HCT116 (cell line): ENCODE measurements at regions not wholly inside any gene's neighbourhood (a gene's known extent, or its start where the extent isn't known, plus 50 kb on each side); places are given as distances from the start of the nearest gene placed in this dataset.

Experiments used
- ATAC-seq: fragments of 200-7000 bp; cut with Tn5 transposase; 2 replicates; pipeline ENCODE4 v1.9.1; 2020; ENCODE audit warnings: mild to moderate bottlenecking, moderate library complexity
- BruUV-seq: library from RNA; stranded (reverse); fragments of 400-500 nt; replicated peaks from 2 replicates; lab custom pipeline; 2021; lab: Mats Ljungman, UMichigan
- CTCF ChIA-PET: fragments of 300-600 bp; sonication (Branson Sonifier 250); formaldehyde crosslinking; loops from one replicate; lab custom pipeline; 2021; ENCODE audit warnings: antibody characterized with exemption; lab: Charles Lee
- POLR2A ChIA-PET: fragments of 300-600, 350-600 bp; sonication (Branson Sonifier 250); formaldehyde crosslinking; loops from one replicate; lab custom pipeline; 2021; ENCODE audit warnings: antibody characterized with exemption; lab: Charles Lee
- RAD21 ChIA-PET, 2 experiments: fragments of 300-600 bp; sonication (Branson Sonifier 250); formaldehyde crosslinking; loops; one replicate each; lab custom pipeline; 2023; ENCODE audit warnings: low total read pairs in 2 of 2; ENCODE audit not compliant: uncharacterized antibody in 2 of 2, unreplicated experiment in 2 of 2, low non-redundant PET in 1 of 2; lab: Charles Lee
- DNase-seq: peaks from one replicate; pipeline ENCODE4 v3.0.0-alpha.2; 2010; ENCODE audit warnings: low read depth, low spot score
- H2AFZ ChIP-seq: fragments of 200-600 bp; shearing (Covaris generic), sonication (generic); 2 replicates; pipeline ENCODE4 v1.6.1; 2017; ENCODE audit warnings: low read depth, mixed run types, mixed read lengths, antibody characterized with exemption, low read length; ENCODE audit not compliant: poor library complexity, severe bottlenecking
- H3K27ac ChIP-seq: 2 replicates; pipeline ENCODE4 v1.5.1; 2012; ENCODE audit warnings: low read depth, low read length
- H3K27me3 ChIP-seq: fragments of 200-600 bp; sonication (generic); 2 replicates; pipeline ENCODE4 v1.6.1; 2016; ENCODE audit warnings: mixed run types, low read length, mixed read lengths; ENCODE audit not compliant: insufficient read depth
- H3K36me3 ChIP-seq, 2 experiments: fragments of 200-500 bp in 1 of 2; fragments of 200-600 bp in 1 of 2; sonication (Bioruptor generic) in 1 of 2; sonication (generic) in 1 of 2; 2 replicates each; pipeline versions ENCODE4 v1.5.1 to v1.6.1; 2014 to 2016; ENCODE audit warnings: low read length in 2 of 2, inconsistent platforms in 1 of 2, mixed read lengths in 1 of 2, mixed run types in 1 of 2; ENCODE audit not compliant: insufficient read depth in 2 of 2, control insufficient read depth in 1 of 2
- H3K4me1 ChIP-seq, 2 experiments: fragments of 200-600 bp in 1 of 2; sonication (generic) in 1 of 2; 2 replicates each; pipeline versions ENCODE4 v1.5.1 to v1.6.1; 2012 to 2017; ENCODE audit warnings: low read length in 2 of 2, inconsistent platforms in 1 of 2, mild to moderate bottlenecking in 1 of 2, mixed read lengths in 1 of 2, mixed run types in 1 of 2, moderate library complexity in 1 of 2; ENCODE audit not compliant: insufficient read depth in 2 of 2, control insufficient read depth in 1 of 2
- H3K4me2 ChIP-seq: fragments of 200-600 bp; sonication (generic); 2 replicates; pipeline ENCODE4 v1.6.1; 2017; ENCODE audit warnings: mixed run types, low read length, mixed read lengths
- H3K4me3 ChIP-seq, 2 experiments: fragments of 200-600 bp in 1 of 2; sonication (generic) in 1 of 2; replicated peaks in 1 of 2; 2 replicates each; pipeline ENCODE4 v1.5.1; 2011 to 2016; ENCODE audit warnings: low read length in 2 of 2, control low read depth in 1 of 2, low read depth in 1 of 2, mild to moderate bottlenecking in 1 of 2, mixed read lengths in 1 of 2, mixed run types in 1 of 2
- H3K79me2 ChIP-seq: fragments of 200-600 bp; sonication (generic); 2 replicates; pipeline ENCODE4 v1.6.1; 2017; ENCODE audit warnings: mild to moderate bottlenecking, mixed run types, low read length, moderate library complexity, mixed read lengths; ENCODE audit not compliant: insufficient read depth
- H3K9ac ChIP-seq: fragments of 200-600 bp; sonication (generic); 2 replicates; pipeline ENCODE4 v1.6.1; 2016; ENCODE audit warnings: low read length, mixed read lengths
- H3K9me2 ChIP-seq: fragments of 200-600 bp; sonication (generic), shearing (Covaris generic); 2 replicates; pipeline ENCODE4 v1.6.1; 2017; ENCODE audit warnings: mixed run types, mild to moderate bottlenecking, moderate library complexity; ENCODE audit not compliant: insufficient read depth
- H3K9me3 ChIP-seq, 2 experiments: fragments of 200-500 bp in 1 of 2; fragments of 200-600 bp in 1 of 2; sonication (Bioruptor generic) in 1 of 2; sonication (generic) in 1 of 2; 2 replicates each; pipeline ENCODE4 v1.6.1; 2014 to 2017; ENCODE audit warnings: low read length in 2 of 2, mixed read lengths in 2 of 2, inconsistent platforms in 1 of 2, low read depth in 1 of 2, mild to moderate bottlenecking in 1 of 2, mixed run types in 1 of 2, moderate library complexity in 1 of 2; ENCODE audit not compliant: control insufficient read depth in 1 of 2, insufficient read depth in 1 of 2
- H4K20me1 ChIP-seq: fragments of 200-600 bp; sonication (generic), shearing (Covaris generic); 2 replicates; pipeline ENCODE4 v1.6.1; 2017; ENCODE audit warnings: mixed run types, mild to moderate bottlenecking, moderate library complexity; ENCODE audit not compliant: insufficient read depth
- ATF3 ChIP-seq: IDR thresholded peaks from 2 replicates; pipeline ENCODE4 v1.6.1; 2012
- CTCF ChIP-seq, 3 experiments: fragments of 200-600 bp in 1 of 3; sonication (generic) in 1 of 3; IDR thresholded peaks in 2 of 3; conservative IDR thresholded peaks in 1 of 3; 2 replicates each; pipeline ENCODE4 v1.5.1; 2012 to 2017; ENCODE audit warnings: low read depth in 2 of 3, low read length in 2 of 3, antibody characterized with exemption in 1 of 3, borderline replicate concordance in 1 of 3, control low read depth in 1 of 3, mild to moderate bottlenecking in 1 of 3, mixed read lengths in 1 of 3, mixed run types in 1 of 3, moderate library complexity in 1 of 3; ENCODE audit not compliant: insufficient read depth in 1 of 3
- EGR1 ChIP-seq: IDR thresholded peaks from 2 replicates; pipeline ENCODE4 v1.6.1; 2012; ENCODE audit warnings: low read depth
- ELF1 ChIP-seq: IDR thresholded peaks from 2 replicates; pipeline ENCODE4 v1.6.1; 2012; ENCODE audit warnings: low read depth, borderline replicate concordance
- EZH2 ChIP-seq: fragments of 200-600 bp; sonication (generic); IDR thresholded peaks from 2 replicates; pipeline ENCODE4 v1.6.1; 2017; ENCODE audit warnings: antibody characterized with exemption, mixed run types
- FOSL1 ChIP-seq: IDR thresholded peaks from 2 replicates; pipeline ENCODE4 v1.6.1; 2012; ENCODE audit warnings: low read depth
- JUND ChIP-seq: IDR thresholded peaks from 2 replicates; pipeline ENCODE4 v1.6.1; 2012
- POLR2A ChIP-seq: IDR thresholded peaks from 2 replicates; pipeline ENCODE4 v1.7.0; 2011; ENCODE audit warnings: borderline replicate concordance; ENCODE audit not compliant: insufficient read depth, insufficient read length; ENCODE audit errors: extremely low read depth
- POLR2AphosphoS5 ChIP-seq: IDR thresholded peaks from 2 replicates; pipeline ENCODE4 v1.6.1; 2011; ENCODE audit warnings: mild to moderate bottlenecking, low read depth, low read length, moderate library complexity
- SIN3A ChIP-seq: IDR thresholded peaks from 2 replicates; pipeline ENCODE4 v1.6.1; 2012; ENCODE audit warnings: low read depth
- YY1 ChIP-seq: IDR thresholded peaks from 2 replicates; pipeline ENCODE4 v1.6.1; 2011; ENCODE audit warnings: low read length, low read depth, moderate library complexity, mild to moderate bottlenecking; ENCODE audit not compliant: insufficient replicate concordance; ENCODE audit errors: extremely low read depth
- ZFX ChIP-seq: fragments of 450-650 bp; IDR thresholded peaks from 2 replicates; pipeline ENCODE4 v1.6.1; 2017
- ZNF274 ChIP-seq: fragments of 200-500 bp; sonication (Bioruptor generic); IDR thresholded peaks from 2 replicates; pipeline ENCODE4 v1.6.1; 2014; ENCODE audit warnings: mild to moderate bottlenecking, low read depth, low read length, inconsistent platforms
- intact Hi-C: fragments of 100-400 bp; cut with micrococcal nuclease; formaldehyde crosslinking; loops from 2 replicates; pipeline ENCODE4 v1.10.0; 2022

- ATAC-seq (no peak), DNase-seq (no peak)
- TF ChIP-seq POLR2A: no peak
- TF ChIP-seq EGR1: no peak
- H3K79me2 ChIP-seq: no peaks in the 10 kb centered on the region
- CTCF ChIA-PET: no interaction called here
- H4K20me1 ChIP-seq: no peaks in the 10 kb centered on the region
- H3K27ac ChIP-seq: no peak overlapping the region
- RAD21 ChIA-PET: no interaction called here
- peaks cover 16 to 38% of the 10 kb centered on the region in 2 experiments; a peak in 2 of 4 replicates for H3K9me3 ChIP-seq
- H3K4me2 ChIP-seq: no peak overlapping the region
- no peak overlapping the region for H2AFZ ChIP-seq
- intact Hi-C loops: no loop called here
- H3K4me3 ChIP-seq: no peak overlapping the region
- no TSS peak for BruUV-seq
- no peaks in the 10 kb centered on the region for H3K27me3 ChIP-seq
- H3K9me2 ChIP-seq: no peaks in the 10 kb centered on the region
- POLR2A ChIA-PET: no interaction called here
- no peaks in the 10 kb centered on the region for H3K36me3 ChIP-seq
- H3K4me1 ChIP-seq: no peaks in the 10 kb centered on the region
- no peak overlapping the region for H3K9ac ChIP-seq
These were observed 610.1 kb upstream of the CDH4 start for GRCh38 chr20:60641879-60642447.

- no peak for DNase-seq
- CTCF ChIA-PET: no interaction called here
- POLR2A ChIA-PET: no interaction called here
These were observed 609.5 kb upstream of the CDH4 start for GRCh38 chr20:60642541-60642940.

More at GRCh38 chr20:60642541-60642940, 609.5 kb upstream of the CDH4 start:
- RAD21 ChIA-PET: no interaction called here
- no peaks in the 10 kb centered on the region for H3K9me2 ChIP-seq
- no peaks in the 10 kb centered on the region for H3K36me3 ChIP-seq
- intact Hi-C loops: no loop called here
- no peaks in the 10 kb centered on the region for H4K20me1 ChIP-seq
- no peak overlapping the region for H3K9ac ChIP-seq
- H3K9me3 ChIP-seq: peaks cover 10 to 36% of the 10 kb centered on the region in 2 experiments; a peak in 2 of 4 replicates
- no peaks in the 10 kb centered on the region for H3K4me1 ChIP-seq
- no peak overlapping the region for H2AFZ ChIP-seq
- no peak overlapping the region for H3K27ac ChIP-seq
- ATAC-seq: no peak
- no TSS peak for BruUV-seq
- H3K4me3 ChIP-seq: no peak overlapping the region
- H3K4me2 ChIP-seq: no peak overlapping the region
- no peaks in the 10 kb centered on the region for H3K79me2 ChIP-seq
- TF ChIP-seq ZNF274 (no peak), CTCF (IDR thresholded peaks at IDR 0.05 in 2 of 3, conservative IDR thresholded peaks at IDR 0.05 in 1 of 3; ENCODE audit: borderline replicate concordance in 1 of 3, insufficient read depth in 1 of 3, low read depth in 2 of 3, low read length in 2 of 3) (no peak), JUND (no peak), YY1 (no peak), EZH2 (no peak), POLR2A (no peak), SIN3A (no peak), ATF3 (no peak), POLR2AphosphoS5 (no peak), FOSL1 (no peak), ZFX (no peak), EGR1 (no peak), ELF1 (no peak)
- H3K27me3 ChIP-seq: no peaks in the 10 kb centered on the region
